HG02973 (cell line): ENCODE measurements at regions not wholly inside any gene's neighbourhood (a gene's known extent, or its start where the extent isn't known, plus 50 kb on each side); places are given as distances from the start of the nearest gene placed in this dataset.
"Not testable (repeated sequence)": the region's sequence is repeated elsewhere in the genome, so short reads cannot be mapped to it uniquely, and the experiment has no call there.

Experiments
- ATAC-seq: cut with Tn5 transposase; IDR thresholded peaks from one replicate; pipeline ENCODE4 v1.9.1; 2021; ENCODE audit warnings: moderate library complexity; ENCODE audit not compliant: unreplicated experiment

GRCh38 chr4:146124023-146124680 lies 51.4 kb upstream of the LSM6 start:
- ATAC-seq: peak; percentile 93

GRCh38 chr4:146123231-146123630 lies 52.3 kb upstream of the LSM6 start:
- ATAC-seq: no peak

GRCh38 chr4:146122398-146122797 lies 53.1 kb upstream of the LSM6 start:
- ATAC-seq: no peak

DNA sequence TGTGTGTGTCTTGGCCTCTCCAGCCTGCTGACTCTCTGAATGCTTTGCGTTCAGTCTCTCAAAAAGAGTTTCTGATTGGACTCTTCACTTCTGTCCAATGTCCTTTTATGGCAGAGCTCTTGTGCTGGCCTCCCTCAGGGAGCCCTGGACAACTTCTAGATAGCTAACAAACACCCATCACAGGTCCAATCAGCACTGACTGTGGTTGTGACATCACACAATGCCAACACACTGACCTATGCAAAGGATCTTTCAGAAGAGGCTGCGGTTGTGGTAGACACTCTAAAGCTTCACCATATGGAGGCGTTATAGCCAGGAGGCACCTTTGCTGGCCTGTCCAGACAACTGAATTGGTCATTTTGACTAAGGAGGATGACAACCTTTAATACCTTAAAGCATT lies 53.8 kb upstream of the LSM6 start:
- ATAC-seq: no peak

- ATAC-seq: no peak
These were observed 55.6 kb upstream of the LSM6 start for GRCh38 chr4:146119845-146120404.

DNA sequence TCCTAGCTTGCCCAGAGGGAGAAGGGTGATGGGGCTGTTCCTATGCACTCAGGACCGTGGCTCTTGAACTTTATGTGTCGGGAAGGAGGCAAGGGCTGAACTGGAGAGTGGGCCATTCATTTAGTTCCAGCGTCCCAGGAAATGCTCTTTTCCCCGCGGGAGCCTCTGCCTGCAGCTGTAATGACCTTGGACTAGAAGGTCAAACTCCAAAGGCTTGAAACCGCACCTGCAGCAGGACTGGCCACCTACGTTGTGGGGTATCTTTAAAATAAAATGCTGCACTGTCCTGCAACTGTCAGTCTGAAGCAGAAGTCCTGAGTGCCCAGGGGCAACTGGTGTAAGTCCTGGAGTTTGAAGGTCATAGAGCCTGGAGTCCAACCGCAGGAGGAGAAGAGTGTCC lies 61.5 kb upstream of the LSM6 start:
- no peak for ATAC-seq

GRCh38 chr4:146113171-146113570 lies 62.3 kb upstream of the LSM6 start:
- no peak for ATAC-seq

DNA sequence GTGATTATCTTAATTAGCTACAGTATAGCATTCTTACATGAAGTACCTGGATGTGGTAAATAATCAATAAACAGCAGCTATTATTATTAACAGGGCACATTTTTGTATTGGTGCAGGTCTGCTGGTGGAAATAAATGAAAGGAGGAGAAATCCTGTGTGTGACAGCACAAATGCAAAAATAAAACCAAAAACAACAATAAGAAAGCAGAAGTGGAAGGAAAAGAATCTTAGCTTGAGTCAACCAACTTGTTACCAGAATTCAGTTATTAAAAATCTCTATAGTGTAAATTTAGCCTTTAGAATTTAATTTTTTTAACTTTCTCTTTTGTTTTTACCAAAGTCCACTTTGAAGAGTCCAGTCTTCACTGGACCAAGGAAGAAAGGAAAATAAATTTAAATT lies 63.1 kb upstream of the LSM6 start:
- ATAC-seq: peak; percentile 50

DNA sequence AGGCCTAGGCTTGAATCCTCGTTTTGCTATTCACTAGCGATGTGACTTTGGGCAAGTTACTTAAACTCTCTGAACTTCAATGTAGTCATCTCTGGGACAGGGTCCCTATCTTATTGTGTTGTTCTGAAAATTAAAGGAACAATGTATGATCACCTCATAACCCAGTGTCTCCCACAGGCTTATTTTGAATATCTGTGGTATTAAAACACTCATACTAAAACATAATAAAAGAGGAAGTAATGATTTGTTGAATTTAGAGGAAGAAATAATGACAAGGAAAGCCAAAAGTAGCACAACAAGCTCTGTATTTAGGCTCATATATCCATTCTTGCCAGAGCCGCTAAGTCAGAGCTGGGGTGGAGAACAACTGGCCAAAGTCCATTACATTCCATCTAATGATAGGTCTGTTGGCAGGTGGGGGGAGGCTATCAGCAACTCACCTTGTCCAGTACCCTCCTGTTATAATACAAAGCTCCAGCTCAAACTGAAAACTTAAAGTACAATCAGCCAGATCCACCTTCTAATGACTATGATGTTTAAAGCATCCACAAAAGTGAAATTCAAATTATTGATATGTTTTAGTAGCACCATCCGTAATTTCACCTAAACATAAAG lies 64.5 kb upstream of the LSM6 start:
- peak; percentile 65 for ATAC-seq

GRCh38 chr4:146108756-146109155 lies 66.8 kb upstream of the LSM6 start:
- no peak for ATAC-seq

DNA sequence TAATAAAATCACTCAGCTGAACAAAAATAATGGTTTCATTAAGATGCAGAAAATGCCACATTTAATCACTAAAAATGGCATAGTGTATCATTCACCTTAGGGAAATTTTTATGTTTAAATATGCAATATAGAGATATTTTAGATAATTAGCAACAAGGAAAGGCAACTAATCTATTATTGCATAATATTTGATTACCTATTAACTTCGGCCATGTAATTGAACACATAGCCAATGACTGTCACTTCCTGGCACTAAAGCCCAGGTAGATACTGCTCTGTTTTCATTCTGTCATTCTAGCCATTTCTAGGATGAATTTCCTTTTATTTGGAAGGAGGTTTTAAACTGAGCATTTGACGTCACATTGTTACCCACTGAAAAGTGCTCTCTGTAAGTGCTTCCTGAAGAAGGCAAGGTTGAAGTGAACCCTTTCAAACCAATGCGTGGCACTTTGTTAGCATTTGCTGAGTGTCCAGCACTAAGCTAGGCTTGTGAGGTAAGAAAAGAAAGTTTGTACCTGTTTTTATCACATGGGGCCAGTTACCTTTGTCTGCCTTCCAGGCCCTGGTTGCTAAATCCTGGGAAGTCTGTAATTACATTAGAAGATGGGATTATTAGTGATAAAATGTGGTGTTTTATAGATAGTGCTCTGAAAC lies 67.8 kb upstream of the LSM6 start:
- no peak for ATAC-seq

GRCh38 chr4:146105464-146105863 lies 70.1 kb upstream of the LSM6 start:
- ATAC-seq: no peak

- no peak for ATAC-seq
These were observed 71.0 kb upstream of the LSM6 start for GRCh38 chr4:146104541-146104940.

DNA sequence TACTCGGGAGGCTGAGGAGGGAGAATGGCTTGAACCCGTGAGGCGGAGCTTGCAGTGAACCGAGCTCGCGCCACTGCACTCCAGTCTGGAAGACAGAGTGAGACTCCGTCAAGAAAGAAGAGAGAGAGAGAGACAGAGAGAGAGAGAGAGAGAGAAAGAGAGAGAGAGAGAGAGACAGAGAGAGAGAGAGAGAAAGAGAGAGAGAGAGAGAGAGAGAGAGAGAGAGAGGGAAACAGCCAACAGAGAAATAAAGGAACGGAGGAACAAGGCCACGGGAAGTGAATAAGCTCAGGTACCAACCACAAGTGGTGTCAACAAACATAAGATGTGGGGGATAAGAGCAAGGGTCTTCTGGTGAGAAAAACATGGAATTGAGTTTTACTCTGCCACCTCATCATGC lies 71.5 kb upstream of the LSM6 start:
- not testable (repeated sequence) for ATAC-seq

GRCh38 chr4:146099585-146099984 lies 75.9 kb upstream of the LSM6 start:
- no peak for ATAC-seq

DNA sequence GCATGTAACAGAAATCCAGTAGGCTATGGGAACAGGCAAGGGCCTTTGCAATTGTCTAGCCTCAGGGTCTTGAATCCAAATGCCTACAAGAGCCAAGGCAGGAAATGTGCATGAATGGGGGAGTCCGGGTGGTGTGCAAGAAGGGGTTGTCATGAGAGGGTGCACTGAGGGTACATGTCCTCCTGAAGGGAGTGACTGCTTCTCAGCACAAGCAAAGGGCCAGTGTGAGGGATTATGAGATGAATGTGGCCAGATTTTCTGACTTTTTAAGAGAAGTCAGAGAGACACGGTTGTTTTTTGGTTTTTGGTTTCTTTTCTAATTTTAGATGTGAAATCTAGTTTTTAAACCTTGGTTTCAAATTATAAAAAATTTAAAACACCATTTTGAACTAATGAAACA lies 76.5 kb upstream of the LSM6 start:
- ATAC-seq: peak; percentile 64

DNA sequence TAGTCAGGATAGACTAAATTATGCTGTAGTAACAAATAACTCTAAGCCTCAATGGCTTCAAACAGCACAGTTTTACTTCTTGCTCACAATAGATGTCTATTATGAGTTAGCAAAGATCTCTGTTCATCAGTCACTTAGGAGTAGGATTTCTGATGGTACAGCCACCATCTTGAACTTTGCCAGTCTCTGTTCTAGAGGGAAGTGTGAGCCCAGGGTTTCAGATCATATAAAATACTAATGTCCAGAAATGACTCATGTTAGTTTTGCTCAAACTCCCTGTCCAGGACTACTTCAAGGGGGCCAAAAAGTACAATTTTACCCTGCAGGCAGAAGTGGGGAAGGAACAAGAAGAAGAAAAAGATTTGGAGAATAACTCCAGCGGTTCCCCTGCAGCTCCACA lies 77.1 kb upstream of the LSM6 start:
- peak; percentile 76 for ATAC-seq

DNA sequence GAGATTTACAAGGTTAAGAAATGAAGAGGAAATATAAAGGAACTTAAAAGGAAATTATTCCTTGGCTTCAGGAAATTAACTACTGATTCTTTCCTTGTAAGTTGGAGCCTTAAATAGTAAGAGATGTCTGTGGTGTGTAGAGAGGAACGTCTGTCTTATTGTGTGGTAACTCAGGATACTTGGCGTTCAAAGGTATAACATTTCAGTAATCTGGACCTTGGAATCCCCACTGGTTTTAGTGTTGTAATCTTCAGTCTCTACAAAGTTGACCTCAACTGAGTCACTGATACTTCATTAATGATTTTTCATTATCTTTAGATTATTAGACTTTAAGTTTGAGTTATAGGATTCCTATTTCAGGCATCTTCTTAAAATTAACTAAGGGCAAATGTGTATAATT lies 79.1 kb upstream of the LSM6 start:
- ATAC-seq: no peak

DNA sequence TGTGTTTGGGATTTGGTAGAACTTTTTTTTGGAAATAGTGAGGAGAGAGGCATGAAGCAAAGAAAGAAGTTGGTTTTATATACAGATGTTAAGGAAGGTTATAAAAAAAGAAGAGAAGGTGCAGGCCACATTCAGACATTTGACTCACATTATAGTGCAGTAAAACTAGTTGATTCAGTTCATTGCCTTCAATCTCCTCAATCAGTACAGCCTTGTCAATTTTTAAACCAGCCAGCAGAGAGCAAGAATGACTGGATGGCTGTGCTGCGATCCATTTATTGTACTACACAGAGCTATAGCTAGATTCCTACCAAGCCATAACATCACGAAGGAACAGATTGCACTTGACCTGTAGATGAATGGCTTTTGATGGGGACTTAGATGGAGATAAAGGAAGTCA lies 79.7 kb upstream of the LSM6 start:
- ATAC-seq: no peak

- no peak for ATAC-seq
These were observed 80.3 kb upstream of the LSM6 start for GRCh38 chr4:146095091-146095690.

DNA sequence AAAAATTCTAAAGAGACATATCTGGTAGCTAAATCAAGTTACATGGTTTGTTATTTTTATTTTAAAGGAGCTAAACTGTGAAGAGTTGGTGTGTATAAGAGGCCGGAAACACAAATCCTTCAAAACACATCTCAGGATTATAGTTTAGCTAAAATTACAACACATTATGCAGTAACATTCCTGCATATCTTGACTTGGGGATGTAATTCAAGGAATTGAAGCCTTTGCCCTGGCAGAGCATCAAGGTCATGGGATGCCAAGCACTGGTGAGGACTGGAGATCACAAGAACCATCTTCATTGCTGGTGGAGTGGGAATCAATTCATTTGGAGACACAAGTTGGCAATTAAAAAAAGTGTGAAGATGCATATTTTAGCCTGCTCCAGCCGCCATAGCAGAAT lies 86.8 kb upstream of the LSM6 start:
- no peak for ATAC-seq

GRCh38 chr4:146087856-146088255 lies 87.7 kb upstream of the LSM6 start:
- ATAC-seq: no peak
